ENCODE measurements at regions not wholly inside any gene's neighbourhood (a gene's known extent, or its start where the extent isn't known, plus 50 kb on each side); places are given as distances from the start of the nearest gene placed in this dataset.

GRCh38 chr1:30810416-30811080 lies 53.0 kb upstream of the LAPTM5 start:
- TF ChIP-seq CTCF (IDR thresholded peaks at IDR 0.05), result no peak
- no peak for TF ChIP-seq POLR2A (IDR thresholded peaks at IDR 0.05)
